Hematopoietic multipotent progenitor cell (in vitro differentiated cells): ENCODE measurements at regions not wholly inside any gene's neighbourhood (a gene's known extent, or its start where the extent isn't known, plus 50 kb on each side); places are given as distances from the start of the nearest gene placed in this dataset.

ENCODE experiments used
- DNase-seq, 3 donors: peaks; one replicate each; pipeline ENCODE4 v3.0.0-alpha.2; 2011 to 2015; ENCODE audit warnings: low read depth in 2 of 3, low spot score in 2 of 3

GRCh38 chr17:77843255-77843895 is 115.1 kb upstream of the TNRC6C start:
- peak; percentile 49 to 84 (median 82) for DNase-seq

- DNase-seq = no peak
Observed at GRCh38 chr17:77843896-77844295, 114.6 kb upstream of the TNRC6C start.

- no peak for DNase-seq
Observed at GRCh38 chr17:77844681-77845080, 113.8 kb upstream of the TNRC6C start.

GRCh38 chr17:77845541-77846225 is 112.8 kb upstream of the TNRC6C start:
- no peak for DNase-seq

- DNase-seq = peak in 2 of 3 donors; percentile 88 to 95
Observed at GRCh38 chr17:77846531-77847085, 111.9 kb upstream of the TNRC6C start.

GRCh38 chr17:77847221-77848085 is 111.0 kb upstream of the TNRC6C start:
- peak in 1 of 3 donors; percentile 63 for DNase-seq

- no peak for DNase-seq
Observed at GRCh38 chr17:77848257-77848656, 110.2 kb upstream of the TNRC6C start.

- no peak for DNase-seq
Observed at GRCh38 chr17:77849239-77849638, 109.3 kb upstream of the TNRC6C start.

GRCh38 chr17:77851921-77852320 is 106.6 kb upstream of the TNRC6C start:
- DNase-seq = no peak

- no peak for DNase-seq
Observed at GRCh38 chr17:77852731-77853130, 105.8 kb upstream of the TNRC6C start.

- DNase-seq = no peak
Observed at GRCh38 chr17:77853191-77853977, 105.1 kb upstream of the TNRC6C start.

- DNase-seq = no peak
Observed at GRCh38 chr17:77854083-77854758, 104.3 kb upstream of the TNRC6C start.

GRCh38 chr17:77854759-77855745 is 103.5 kb upstream of the TNRC6C start:
- DNase-seq = no peak

GRCh38 chr17:77856551-77857305 is 101.8 kb upstream of the TNRC6C start:
- DNase-seq = no peak

GRCh38 chr17:77857306-77857555 is 101.3 kb upstream of the TNRC6C start:
- no peak for DNase-seq

- no peak for DNase-seq
Observed at GRCh38 chr17:77857613-77858012, 100.9 kb upstream of the TNRC6C start.

- DNase-seq = no peak
Observed at GRCh38 chr17:77858291-77859034, 100.0 kb upstream of the TNRC6C start.
